Body of pancreas (tissue), 4 donors: ENCODE measurements at regions not wholly inside any gene's neighbourhood (a gene's known extent, or its start where the extent isn't known, plus 50 kb on each side); places are given as distances from the start of the nearest gene placed in this dataset.

Experiments
- ATAC-seq: fragments of 150-250 bp; one replicate; pipeline ENCODE4 v1.9.1; 2016
- DNase-seq, 4 donors: peaks; one replicate each; pipeline ENCODE4 v3.0.0-alpha.2; 2019
- H3K27ac ChIP-seq, 4 donors: fragments of 200-600 bp; sonication (generic); 1 replicate in 3 of 4; 2 replicates in 1 of 4; pipeline versions ENCODE4 v1.5.1 to v1.6.1; 2016 to 2019; ENCODE audit warnings: mild to moderate bottlenecking in 1 of 4, mixed read lengths in 1 of 4, moderate library complexity in 1 of 4
- H3K27me3 ChIP-seq, 2 donors: fragments of 200-600 bp; sonication (generic); one replicate each; pipeline ENCODE4 v1.6.0; 2016; ENCODE audit warnings: mild to moderate bottlenecking in 1 of 2
- H3K36me3 ChIP-seq, 2 donors: fragments of 200-600 bp; sonication (generic); replicated peaks in 1 of 2; 2 replicates each; pipeline ENCODE4 v1.5.1; 2016; ENCODE audit warnings: low read depth in 2 of 2; ENCODE audit not compliant: insufficient read depth in 1 of 2
- H3K4me1 ChIP-seq: fragments of 200-600 bp; sonication (generic); one replicate; pipeline ENCODE4 v1.6.0; 2016
- H3K4me3 ChIP-seq, 2 donors: fragments of 200-600 bp; sonication (generic); 1 replicate in 1 of 2; 2 replicates in 1 of 2; pipeline ENCODE4 v1.5.1; 2016 to 2019
- H3K9me3 ChIP-seq, 3 donors: fragments of 200-600 bp; sonication (generic); 1 replicate in 2 of 3; 2 replicates in 1 of 3; pipeline ENCODE4 v1.5.1; 2016
- CTCF ChIP-seq, 7 experiments: fragments of 450-650 bp in 4 of 7; fragments of 200-600 bp in 3 of 7; sonication (generic) in 3 of 7; IDR thresholded peaks; one replicate each; pipeline ENCODE4 v1.5.1; 2016 to 2019; ENCODE audit warnings: antibody characterized with exemption in 7 of 7
- POLR2A ChIP-seq, 3 donors: fragments of 450-650 bp; IDR thresholded peaks; one replicate each; pipeline ENCODE4 v1.6.1; 2016; ENCODE audit warnings: antibody characterized with exemption in 3 of 3, mild to moderate bottlenecking in 2 of 3
- WGBS, 2 donors: methylation state at CpG; one replicate each; pipeline ENCODE4 v1.1.5; 2017; 5-methylcytosine and 5-hydroxymethylcytosine counted together
- intact Hi-C: fragments of 100-400 bp; cut with DNase I; formaldehyde crosslinking; loops from one replicate; pipeline ENCODE4 v1.15.1; 2023

- WGBS, 2 donors: 40 to 54% methylated on average over 4 of the region's 4 CpGs
- H3K36me3 ChIP-seq: no peaks in the 10 kb centered on the region
- intact Hi-C loops: no loop called here
- H3K4me1 ChIP-seq: no peaks in the 10 kb centered on the region
- no peaks in the 10 kb centered on the region for H3K27me3 ChIP-seq
- H3K27ac ChIP-seq: no peak overlapping the region
- TF ChIP-seq POLR2A (IDR thresholded peaks at IDR 0.05) (no peak), CTCF (IDR thresholded peaks at IDR 0.05) (no peak)
- DNase-seq (no peak), ATAC-seq (no peak)
- no peaks in the 10 kb centered on the region for H3K9me3 ChIP-seq
- H3K4me3 ChIP-seq: no peak overlapping the region
These were observed 167.3 kb downstream of the HRH4 start for GRCh38 chr18:24627644-24628315.

GRCh38 chr18:24628326-24628725 lies 167.9 kb downstream of the HRH4 start:
- WGBS, 2 donors: 15 to 44% methylated on average over 1 of the region's 1 CpG
- ATAC-seq (no peak), DNase-seq (no peak)
- Histone ChIP-seq H3K36me3 (no peaks in the 10 kb centered on the region), H3K4me3 (no peak overlapping the region), H3K9me3 (no peaks in the 10 kb centered on the region), H3K27ac (no peak overlapping the region), H3K4me1 (no peaks in the 10 kb centered on the region), H3K27me3 (no peaks in the 10 kb centered on the region)
- no peak for TF ChIP-seq POLR2A (IDR thresholded peaks at IDR 0.05)
- TF ChIP-seq CTCF (IDR thresholded peaks at IDR 0.05): no peak
- intact Hi-C loops: no loop called here

GRCh38 chr18:24629921-24630320 lies 169.5 kb downstream of the HRH4 start:
- no peak for DNase-seq
- H3K36me3 ChIP-seq: no peaks in the 10 kb centered on the region
- H3K9me3 ChIP-seq: no peaks in the 10 kb centered on the region
- intact Hi-C loops: no loop called here
- H3K27me3 ChIP-seq: no peaks in the 10 kb centered on the region
- WGBS, 2 donors: 52 to 63% methylated on average over 3 of the region's 3 CpGs
- ATAC-seq: no peak
- no peak overlapping the region for H3K27ac ChIP-seq
- TF ChIP-seq POLR2A (IDR thresholded peaks at IDR 0.05): no peak
- no peak for TF ChIP-seq CTCF (IDR thresholded peaks at IDR 0.05)
- no peaks in the 10 kb centered on the region for H3K4me1 ChIP-seq
- H3K4me3 ChIP-seq: no peak overlapping the region

- TF ChIP-seq POLR2A (IDR thresholded peaks at IDR 0.05) (no peak), CTCF (IDR thresholded peaks at IDR 0.05) (no peak)
- H3K4me3 ChIP-seq: no peak overlapping the region
- ATAC-seq: no peak
- DNase-seq: no peak
- no peak overlapping the region for H3K27ac ChIP-seq
- no peaks in the 10 kb centered on the region for H3K27me3 ChIP-seq
- H3K9me3 ChIP-seq: no peaks in the 10 kb centered on the region
- intact Hi-C loops: no loop called here
- no peaks in the 10 kb centered on the region for H3K4me1 ChIP-seq
- 53 to 65% methylated on average over 10 of the region's 10 CpGs for WGBS, 2 donors
- H3K36me3 ChIP-seq: no peaks in the 10 kb centered on the region
These were observed 170.0 kb downstream of the HRH4 start for GRCh38 chr18:24630346-24630880.
